Adrenal gland (tissue), 9 donors: ENCODE measurements at regions not wholly inside any gene's neighbourhood (a gene's known extent, or its start where the extent isn't known, plus 50 kb on each side); places are given as distances from the start of the nearest gene placed in this dataset.
"Not testable (repeated sequence)": the region's sequence is repeated elsewhere in the genome, so short reads cannot be mapped to it uniquely, and the experiment has no call there.

Experiments
- DNase-seq, 7 donors: peaks; one replicate each; pipeline ENCODE4 v3.0.0-alpha.2; 2019 to 2020
- H3K27ac ChIP-seq, 5 donors: fragments of 200-600 bp; sonication (generic) in 4 of 5; 1 replicate in 3 of 5; 2 replicates in 2 of 5; pipeline versions ENCODE4 v1.5.1 to v1.8.0; 2016 to 2020; ENCODE audit warnings: mild to moderate bottlenecking in 1 of 5
- H3K27me3 ChIP-seq: fragments of 200-600 bp; 2 replicates; pipeline ENCODE4 v1.8.0; 2021
- H3K36me3 ChIP-seq, 2 donors: fragments of 200-600 bp; replicated peaks in 1 of 2; 1 replicate in 1 of 2; 2 replicates in 1 of 2; pipeline versions ENCODE4 v1.5.1 to v1.8.0; 2018 to 2022
- H3K4me1 ChIP-seq, 2 donors: fragments of 200-600 bp; replicated peaks in 1 of 2; 1 replicate in 1 of 2; 2 replicates in 1 of 2; pipeline versions ENCODE4 v1.5.1 to v1.8.0; 2018 to 2021
- H3K4me3 ChIP-seq, 4 donors: fragments of 200-600 bp; sonication (generic) in 3 of 4; one replicate each; pipeline ENCODE4 v1.5.1; 2016 to 2018
- H3K9me3 ChIP-seq, 3 donors: fragments of 200-600 bp; sonication (generic) in 1 of 3; replicated peaks in 1 of 3; 1 replicate in 2 of 3; 2 replicates in 1 of 3; pipeline versions ENCODE4 v1.5.1 to v1.8.0; 2016 to 2021
- CTCF ChIP-seq, 6 experiments: fragments of 450-650 bp in 4 of 6; fragments of 200-600 bp in 2 of 6; sonication (generic) in 1 of 6; IDR thresholded peaks; 1 replicate in 5 of 6; 2 replicates in 1 of 6; pipeline versions ENCODE4 v1.5.1 to v1.8.0; 2016 to 2021; ENCODE audit warnings: antibody characterized with exemption in 6 of 6, mild to moderate bottlenecking in 2 of 6, moderate library complexity in 1 of 6
- POLR2A ChIP-seq, 2 donors: fragments of 450-650 bp; IDR thresholded peaks; one replicate each; pipeline ENCODE4 v1.6.1; 2017; ENCODE audit warnings: antibody characterized with exemption in 2 of 2, mild to moderate bottlenecking in 2 of 2, moderate library complexity in 1 of 2
- WGBS, 4 donors: extraction: QIAGEN DNeasy Blood & Tissue Kit in 2 of 4; methylation state at CpG; one replicate each; pipeline versions ENCODE4 v1.1.5 to v1.1.7; 2013 to 2017; 5-methylcytosine and 5-hydroxymethylcytosine counted together
- intact Hi-C, 2 donors: fragments of 100-400 bp; cut with DNase I; formaldehyde crosslinking; loops; one replicate each; pipeline versions ENCODE4 v1.14.1 to v1.15.0; 2022 to 2023
- donor health status: healthy with polysubstance abuse.
- donor health status: Bipolar disorder and iron deficiency.
- donor health status: DM: yes; HTN: yes; CAD: no.
- donor health status: DM: no; HTN: no; CAD: no.
- donor health status: DM: no; HTN: no; CAD: no.

GRCh38 chr6:132114201-132114825, 163.1 kb upstream of the CCN2 start:
- Histone ChIP-seq H3K27ac (no peak overlapping the region), H3K27me3 (no peaks in the 10 kb centered on the region), H3K36me3 (no peaks in the 10 kb centered on the region), H3K4me1 (no peaks in the 10 kb centered on the region), H3K4me3 (no peak overlapping the region), H3K9me3 (no peaks in the 10 kb centered on the region)
- WGBS, 4 donors, result 86 to 90% (median 88%) methylated on average over 8 of the region's 8 CpGs
- no peak for DNase-seq
- intact Hi-C loops, result no loop called here
- TF ChIP-seq POLR2A (IDR thresholded peaks at IDR 0.05) (no peak), CTCF (IDR thresholded peaks at IDR 0.05) (no peak)

GRCh38 chr6:132109752-132110151, 158.6 kb upstream of the CCN2 start:
- H3K36me3 ChIP-seq, H3K27ac ChIP-seq, H3K9me3 ChIP-seq, intact Hi-C loops, H3K27me3 ChIP-seq, H3K4me1 ChIP-seq, H3K4me3 ChIP-seq, DNase-seq: not testable (repeated sequence)
- 68 to 82% (median 77%) methylated on average over 6 of the region's 6 CpGs for WGBS, 4 donors

- DNase-seq, result no peak
- Histone ChIP-seq H3K4me3 (no peak overlapping the region), H3K27ac (no peak overlapping the region), H3K27me3 (no peaks in the 10 kb centered on the region), H3K9me3 (no peaks in the 10 kb centered on the region), H3K36me3 (no peaks in the 10 kb centered on the region), H3K4me1 (no peaks in the 10 kb centered on the region)
- TF ChIP-seq POLR2A (IDR thresholded peaks at IDR 0.05) (no peak), CTCF (IDR thresholded peaks at IDR 0.05) (no peak)
- intact Hi-C loops, result no loop called here
- 60 to 84% (median 69%) methylated on average over 2 of the region's 2 CpGs for WGBS, 4 donors
These were observed 156.7 kb upstream of the CCN2 start for GRCh38 chr6:132107896-132108295.

GRCh38 chr6:132101535-132101934, 150.4 kb upstream of the CCN2 start:
- H3K36me3 ChIP-seq, result no peaks in the 10 kb centered on the region
- intact Hi-C loops, result no loop called here
- TF ChIP-seq POLR2A (IDR thresholded peaks at IDR 0.05), result no peak
- no peak for TF ChIP-seq CTCF (IDR thresholded peaks at IDR 0.05)
- no peak for DNase-seq
- no peaks in the 10 kb centered on the region for H3K9me3 ChIP-seq
- no peak overlapping the region for H3K4me3 ChIP-seq
- no peaks in the 10 kb centered on the region for H3K4me1 ChIP-seq
- WGBS, 4 donors, result 62 to 77% (median 70%) methylated on average over 3 of the region's 3 CpGs
- no peak overlapping the region for H3K27ac ChIP-seq
- no peaks in the 10 kb centered on the region for H3K27me3 ChIP-seq

- no peaks in the 10 kb centered on the region for H3K4me1 ChIP-seq
- WGBS, 4 donors, result 72 to 84% (median 79%) methylated on average over 4 of the region's 4 CpGs
- H3K4me3 ChIP-seq, result no peak overlapping the region
- no peak for DNase-seq
- H3K36me3 ChIP-seq, result no peaks in the 10 kb centered on the region
- TF ChIP-seq POLR2A (IDR thresholded peaks at IDR 0.05), result no peak
- H3K27me3 ChIP-seq, result no peaks in the 10 kb centered on the region
- intact Hi-C loops, result no loop called here
- H3K27ac ChIP-seq, result no peak overlapping the region
- no peaks in the 10 kb centered on the region for H3K9me3 ChIP-seq
These were observed 149.3 kb upstream of the CCN2 start for GRCh38 chr6:132100388-132100990.
